Lower leg skin (tissue), 3 donors: ENCODE measurements at regions not wholly inside any gene's neighbourhood (a gene's known extent, or its start where the extent isn't known, plus 50 kb on each side); places are given as distances from the start of the nearest gene placed in this dataset.

Source experiments
- CTCF ChIP-seq, 3 donors: fragments of 450-650 bp; IDR thresholded peaks; one replicate each; pipeline ENCODE4 v1.5.1; 2016; ENCODE audit warnings: antibody characterized with exemption in 3 of 3, mild to moderate bottlenecking in 3 of 3, moderate library complexity in 2 of 3
- POLR2A ChIP-seq, 2 donors: fragments of 450-650 bp; IDR thresholded peaks; one replicate each; pipeline ENCODE4 v1.6.1; 2016 to 2017; ENCODE audit warnings: antibody characterized with exemption in 2 of 2, mild to moderate bottlenecking in 1 of 2, moderate library complexity in 1 of 2

DNA sequence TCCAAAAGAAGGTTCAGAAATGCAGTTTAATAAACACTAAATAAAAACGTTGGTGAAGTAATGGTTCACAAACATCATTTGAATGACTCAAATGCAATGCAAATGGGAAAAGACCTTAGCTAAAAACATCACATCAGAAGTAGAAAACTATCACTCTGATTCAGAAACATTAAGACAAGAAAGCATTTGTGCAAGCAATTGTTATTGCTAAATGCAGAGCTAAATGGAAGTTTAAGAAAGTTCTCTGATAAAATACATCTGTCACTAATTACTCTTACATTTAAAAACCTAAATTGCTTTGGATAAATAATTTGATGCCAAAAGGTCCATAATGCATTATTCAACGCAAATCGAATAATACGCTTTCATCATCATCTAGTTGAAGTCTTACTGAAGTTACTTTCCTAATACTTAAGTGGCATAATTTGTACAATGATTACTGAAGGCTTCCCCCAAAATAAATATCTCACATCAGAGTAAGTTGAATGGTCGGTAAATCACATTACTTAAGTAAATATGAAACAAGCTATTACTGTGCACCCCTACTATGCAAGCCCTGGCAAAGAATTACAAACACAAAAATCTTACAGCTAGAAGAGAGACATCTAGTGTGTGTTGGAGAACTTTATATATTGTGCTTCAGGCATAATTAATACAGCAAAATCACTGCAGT lies 105.7 kb upstream of the KCTD1 start:
- no peak for TF ChIP-seq POLR2A (IDR thresholded peaks at IDR 0.05)
- TF ChIP-seq CTCF (IDR thresholded peaks at IDR 0.05), result no peak
